Iris pigment epithelial cell (primary cell): ENCODE measurements at regions not wholly inside any gene's neighbourhood (a gene's known extent, or its start where the extent isn't known, plus 50 kb on each side); places are given as distances from the start of the nearest gene placed in this dataset.

ENCODE experiments used
- DNase-seq: peaks from one replicate; pipeline ENCODE4 v3.0.0-alpha.2; 2011; ENCODE audit warnings: low read depth

DNA sequence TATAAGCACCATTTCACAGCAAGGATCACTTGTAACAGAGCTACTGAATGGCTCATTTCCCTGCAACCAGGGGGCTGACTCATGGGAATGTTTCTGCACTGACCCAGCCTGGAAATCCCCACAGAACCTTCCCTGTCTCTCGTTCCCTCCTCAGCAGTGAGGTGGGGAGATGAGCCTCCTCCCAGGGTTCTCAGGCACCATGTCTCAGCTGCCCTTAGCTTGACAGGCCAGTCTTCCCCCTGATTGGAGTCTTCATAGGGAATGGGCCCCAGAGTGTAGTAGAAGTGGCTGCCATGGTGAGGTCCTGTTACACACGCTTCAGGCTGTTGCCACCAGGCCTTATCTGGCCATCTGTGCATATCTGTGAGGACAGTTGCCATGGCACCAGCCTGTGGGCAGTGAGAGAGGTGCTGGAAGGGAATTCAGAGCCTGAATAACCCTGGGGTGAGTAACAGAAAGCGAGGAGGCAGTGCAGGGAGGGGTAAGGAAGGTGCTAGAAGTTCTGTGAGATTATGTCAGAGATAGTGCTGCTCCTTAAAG, 324.4 kb downstream of the ENC1 start:
- peak; percentile 98 for DNase-seq

- no peak for DNase-seq
Measured at GRCh38 chr5:74314906-74315305, 325.6 kb downstream of the ENC1 start.

DNA sequence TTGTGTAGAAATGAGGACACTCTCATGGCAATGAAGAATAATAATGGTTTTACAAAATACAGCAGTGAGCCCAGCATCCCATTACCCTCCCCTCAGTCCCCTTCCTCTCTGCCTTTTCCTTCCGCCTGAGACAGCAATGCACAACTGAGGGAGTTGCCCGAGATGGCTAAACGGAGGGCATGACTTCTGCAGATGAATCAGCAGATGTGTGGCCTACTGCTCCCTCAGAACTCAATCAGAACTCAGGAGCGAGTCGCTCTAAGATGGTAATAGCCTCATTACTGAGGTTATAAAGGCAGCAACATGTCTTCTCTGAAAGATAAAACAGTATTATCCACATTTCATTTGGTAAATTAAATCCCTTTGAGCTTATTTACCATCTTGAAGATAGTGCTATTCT, 326.6 kb downstream of the ENC1 start:
- no peak for DNase-seq

GRCh38 chr5:74312746-74313145, 327.8 kb downstream of the ENC1 start:
- peak; percentile 69 for DNase-seq

DNA sequence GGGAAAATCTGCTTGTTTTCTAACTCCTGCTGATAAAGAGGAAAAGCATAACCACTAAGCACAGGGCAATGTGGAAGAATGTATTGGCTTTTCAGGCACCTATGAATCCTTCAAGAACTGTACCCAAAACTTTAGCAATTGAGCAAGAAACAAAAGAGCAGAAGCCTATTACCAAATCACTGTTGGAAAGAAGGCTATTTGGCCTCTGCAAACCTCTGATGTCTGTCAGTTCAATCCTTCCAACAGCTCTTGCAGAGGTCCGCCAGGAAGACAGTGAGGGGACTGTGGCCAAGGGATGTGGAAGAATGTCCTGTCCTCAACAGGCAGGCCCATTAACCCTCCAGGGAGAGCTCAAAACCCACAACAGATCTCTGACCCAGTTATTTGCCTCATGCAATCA, 328.6 kb downstream of the ENC1 start:
- DNase-seq = no peak

DNA sequence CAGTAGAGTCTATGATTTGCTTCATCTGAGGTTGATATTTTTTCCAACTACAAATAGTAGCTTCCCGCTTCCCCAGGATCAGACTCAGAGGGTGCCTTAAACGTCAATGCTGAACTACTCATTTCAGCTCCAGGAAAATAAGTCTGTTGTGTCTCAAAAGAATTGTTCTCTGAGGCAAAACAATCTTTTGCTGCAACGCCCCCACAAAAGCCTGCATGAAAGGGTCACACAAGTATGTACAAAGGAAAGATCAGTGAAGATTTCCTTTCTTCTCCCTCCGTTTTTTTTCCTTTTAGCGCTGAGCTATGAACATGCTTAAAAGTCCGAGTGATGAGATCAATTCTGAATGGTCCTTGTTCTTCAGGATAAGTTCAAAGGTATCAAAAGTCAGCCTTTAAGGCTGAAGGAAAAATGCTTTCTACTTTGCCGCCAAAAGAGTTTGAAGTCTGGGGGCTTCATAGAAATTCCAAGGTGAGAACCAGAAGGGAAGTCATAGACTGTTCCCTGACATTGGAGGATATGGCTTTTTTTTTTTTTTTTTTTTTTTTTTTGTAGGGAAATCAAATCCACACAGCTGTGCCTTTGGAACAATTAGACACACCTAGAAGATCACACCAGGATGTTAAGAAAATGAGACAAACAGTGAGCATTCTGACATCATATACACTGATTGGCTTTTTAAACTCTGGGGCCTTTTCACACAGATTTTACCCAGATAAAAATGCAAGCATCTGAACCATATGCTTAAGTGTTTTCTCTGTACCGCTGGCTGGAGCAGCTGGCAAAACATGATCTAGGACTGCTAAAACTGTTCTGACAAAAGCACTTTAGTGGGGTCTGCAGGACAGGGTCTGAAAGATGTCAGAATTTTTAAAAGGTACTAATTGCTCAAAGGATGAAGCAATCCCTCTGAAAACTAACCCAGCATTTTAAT, 329.3 kb downstream of the ENC1 start:
- DNase-seq = no peak

DNA sequence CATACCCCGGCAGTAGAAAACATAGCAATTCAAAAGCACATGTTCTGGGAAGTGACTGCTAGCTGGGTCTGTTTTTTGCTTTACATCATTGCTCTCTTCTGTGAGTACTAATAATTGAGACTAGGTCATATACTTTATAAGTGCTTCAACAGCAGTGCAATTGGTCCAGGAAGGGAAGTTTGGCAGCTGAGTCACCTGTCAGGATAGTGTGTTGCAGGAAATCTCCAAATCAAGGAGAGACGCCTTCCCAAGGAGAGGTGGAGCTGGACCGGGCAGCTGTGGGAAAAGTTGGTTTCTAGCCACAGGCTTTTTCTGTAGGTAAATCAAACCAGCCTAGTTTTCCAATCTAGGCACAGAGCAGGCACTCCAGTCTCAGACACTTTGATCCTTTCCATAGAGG, 330.1 kb downstream of the ENC1 start:
- peak; percentile 23 for DNase-seq

GRCh38 chr5:74309050-74309449, 331.5 kb downstream of the ENC1 start:
- no peak for DNase-seq

DNA sequence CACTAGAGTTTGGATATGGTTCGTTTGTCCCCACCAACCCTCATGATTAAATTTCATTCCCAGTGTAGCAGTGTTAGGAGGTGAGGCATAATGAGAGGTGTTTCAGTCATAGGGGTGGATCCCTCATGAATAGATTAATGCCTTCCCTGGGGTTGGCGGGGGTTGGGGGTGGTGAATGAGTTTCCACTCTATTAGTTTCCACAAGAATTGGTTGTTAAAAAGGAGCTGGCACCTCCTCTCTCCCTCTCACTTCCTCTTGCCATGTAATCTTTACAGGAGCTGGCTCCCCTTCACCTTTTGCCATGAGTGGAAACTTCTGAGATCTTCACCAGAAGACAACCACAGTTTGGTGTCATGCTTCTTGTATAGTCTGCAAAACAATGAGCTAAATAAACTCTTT, 333.7 kb downstream of the ENC1 start:
- DNase-seq = no peak

DNA sequence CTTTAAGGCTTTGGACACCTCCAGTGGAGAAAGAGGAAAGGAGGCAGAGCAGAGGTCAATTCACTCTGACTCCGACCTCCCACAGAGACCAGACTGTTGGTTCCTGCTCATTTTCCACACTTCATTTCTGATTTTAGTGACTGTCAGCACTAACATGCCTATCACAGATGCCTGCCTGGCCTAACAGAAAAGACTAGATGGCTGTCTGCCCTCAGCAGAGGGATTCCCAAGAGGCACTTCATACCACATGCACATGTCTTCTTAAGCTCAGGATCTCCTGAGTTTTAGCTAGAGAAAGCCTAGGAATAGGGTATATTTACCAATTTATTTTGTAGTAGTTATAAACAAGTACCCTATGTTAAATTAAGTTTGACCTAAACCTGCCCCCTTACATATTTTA, 336.0 kb downstream of the ENC1 start:
- DNase-seq = no peak

DNA sequence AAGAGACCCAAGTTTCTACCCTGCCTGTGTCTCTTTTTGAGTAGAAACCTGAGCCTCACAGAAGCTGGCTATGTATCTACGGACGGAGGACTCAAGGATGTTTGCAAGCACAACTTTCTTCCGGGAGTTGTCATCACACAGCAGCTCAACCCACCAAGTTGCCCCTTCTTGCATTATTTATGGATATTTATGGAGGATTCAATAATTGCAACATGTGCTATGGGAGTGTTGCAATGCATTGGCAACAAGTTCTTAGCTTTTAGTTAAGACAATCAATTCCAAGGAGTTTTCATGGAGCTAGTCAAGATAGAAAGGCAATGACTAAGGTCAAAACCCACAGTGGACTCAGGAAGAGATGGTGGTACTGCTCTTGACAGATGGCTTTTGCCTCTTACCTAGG, 336.9 kb downstream of the ENC1 start:
- DNase-seq = no peak

DNA sequence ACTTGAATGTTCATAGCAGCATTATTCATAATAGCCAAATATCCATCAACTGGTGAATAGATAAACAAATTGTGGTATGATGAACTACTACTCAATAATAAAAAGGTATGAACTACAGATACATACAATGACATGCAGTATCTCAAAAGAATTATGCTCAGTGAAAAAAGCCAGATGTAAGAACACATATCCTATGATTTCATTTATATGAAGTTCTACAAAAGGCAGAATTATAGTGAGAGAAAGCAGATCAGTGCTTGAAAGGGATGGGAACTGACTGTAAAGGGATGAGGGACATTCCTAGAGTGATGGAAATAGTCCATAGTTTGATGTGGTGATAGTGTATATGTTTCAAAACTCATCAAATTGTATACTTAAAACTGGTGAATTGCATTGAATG, 339.0 kb downstream of the ENC1 start:
- DNase-seq = no peak

DNA sequence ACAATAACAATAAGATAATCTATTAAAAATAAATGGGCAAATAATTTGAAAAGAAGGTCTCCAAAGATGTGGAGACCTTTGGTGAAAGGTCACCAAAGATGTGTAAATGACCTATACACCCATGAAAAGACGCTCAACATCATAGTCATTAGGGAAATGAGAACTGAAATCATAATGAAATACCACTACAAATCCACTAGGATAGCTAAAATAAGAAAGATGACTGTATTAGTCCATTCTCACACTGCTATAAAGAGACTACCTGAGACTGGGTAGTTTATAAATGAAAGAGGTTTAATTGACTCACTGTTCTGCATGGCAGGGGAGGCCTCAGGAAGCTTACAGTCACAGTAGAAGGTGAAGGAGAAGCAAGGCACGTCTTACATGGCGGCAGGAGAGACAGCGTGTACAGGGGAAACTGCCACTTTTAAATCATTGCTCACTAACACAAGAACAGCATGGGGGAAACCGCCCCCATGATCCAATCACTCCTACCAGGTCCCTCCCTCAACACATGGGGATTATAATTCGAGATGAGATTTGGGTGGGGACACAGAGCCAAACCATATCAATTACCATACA, 339.6 kb downstream of the ENC1 start:
- DNase-seq = no peak

DNA sequence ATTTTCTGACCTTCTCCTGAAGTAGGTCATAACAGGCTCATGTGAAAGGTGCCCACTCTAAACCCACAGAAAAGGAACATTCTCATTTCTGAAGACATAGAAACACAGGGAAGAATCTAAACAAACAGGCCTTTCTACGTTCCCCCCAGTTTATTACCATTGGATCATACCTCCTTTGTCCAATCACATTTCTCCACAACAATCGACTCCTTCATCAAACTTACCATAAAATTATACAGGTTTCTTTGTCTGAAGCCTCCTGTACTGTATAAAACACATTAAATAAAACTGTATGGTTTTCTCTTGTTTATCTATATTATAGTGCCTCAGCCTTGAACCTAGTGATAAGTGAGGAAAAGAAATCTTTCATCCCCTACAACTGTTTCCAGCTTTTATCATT, 340.7 kb downstream of the ENC1 start:
- DNase-seq = no peak

DNA sequence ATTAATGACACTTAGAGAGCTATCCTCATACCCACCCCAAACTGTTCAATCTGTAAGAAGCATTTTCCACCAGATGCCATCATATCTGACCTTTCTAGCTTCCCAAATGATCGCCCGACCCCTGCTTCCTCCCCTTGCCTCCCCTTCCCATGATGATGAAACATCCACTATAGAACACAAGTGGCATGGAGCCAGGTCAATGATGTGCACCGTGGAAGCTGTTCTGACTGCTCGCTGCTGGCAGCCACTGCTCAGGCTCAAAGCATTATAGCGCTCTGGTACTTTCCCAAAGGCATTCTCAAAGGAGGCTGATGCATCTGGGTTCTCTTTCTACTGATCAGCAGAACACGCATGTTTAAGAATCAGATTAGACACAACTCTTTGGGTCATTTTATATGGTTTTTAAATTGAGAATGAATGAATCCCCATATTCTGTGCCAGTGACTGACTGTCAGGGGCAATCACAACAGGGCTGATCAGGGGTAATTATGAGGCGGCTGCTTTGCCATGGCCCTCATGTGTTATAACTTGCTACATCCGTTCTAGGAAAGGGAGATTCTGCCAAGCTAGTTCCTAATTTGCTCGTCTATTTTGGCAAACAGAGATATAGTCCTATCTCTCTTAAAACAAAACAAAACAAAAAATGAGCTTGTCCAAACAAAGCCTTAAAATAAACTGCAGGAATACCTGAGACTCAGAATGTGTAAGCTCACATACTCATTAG, 343.7 kb downstream of the ENC1 start:
- peak; percentile 74 for DNase-seq

GRCh38 chr5:74295676-74296075, 344.9 kb downstream of the ENC1 start:
- no peak for DNase-seq

- DNase-seq = no peak
Measured at GRCh38 chr5:74295141-74295540, 345.4 kb downstream of the ENC1 start.

DNA sequence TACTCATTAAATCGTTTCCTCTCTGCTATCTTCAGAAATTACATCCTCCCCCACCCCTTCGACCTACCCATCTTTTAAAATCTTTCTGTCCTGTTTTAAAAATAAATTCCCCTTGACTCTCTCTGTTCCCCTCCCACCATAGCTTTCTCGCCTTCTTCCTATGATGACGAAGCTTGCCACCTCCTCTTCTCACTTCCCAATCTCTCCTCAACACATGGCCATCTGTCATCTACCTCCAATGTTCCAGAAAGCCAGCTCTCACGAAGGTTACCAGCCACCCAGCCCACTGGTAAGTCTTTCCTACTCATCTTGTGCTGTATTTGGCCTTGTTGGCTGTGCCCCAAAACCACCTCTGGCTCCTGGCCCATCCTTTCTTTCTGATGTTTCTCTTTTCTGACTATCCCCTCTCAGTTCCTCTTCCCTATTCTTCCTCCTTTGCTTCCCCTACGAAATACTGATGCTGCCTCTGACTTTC, 346.3 kb downstream of the ENC1 start:
- DNase-seq = peak; percentile 28

DNA sequence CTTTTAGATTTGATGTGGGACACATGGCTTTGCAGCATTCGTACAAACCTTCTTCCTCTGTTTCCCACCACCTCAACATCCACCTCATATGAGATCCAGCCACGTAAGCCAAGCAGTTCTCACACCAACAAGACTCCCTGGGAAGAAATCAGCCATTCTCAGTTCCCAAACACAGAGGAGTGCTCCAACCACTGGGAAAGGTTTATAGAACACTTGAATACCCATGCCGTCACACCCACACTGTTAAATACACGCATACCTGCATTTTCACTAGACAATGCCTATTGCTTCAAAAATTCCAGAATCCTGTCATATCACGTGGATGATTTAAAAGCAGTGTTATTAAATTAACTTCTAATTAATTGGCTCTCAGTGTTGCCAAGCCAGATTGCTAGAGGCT, 347.3 kb downstream of the ENC1 start:
- no peak for DNase-seq

- no peak for DNase-seq
Measured at GRCh38 chr5:74290634-74291241, 349.8 kb downstream of the ENC1 start.

DNA sequence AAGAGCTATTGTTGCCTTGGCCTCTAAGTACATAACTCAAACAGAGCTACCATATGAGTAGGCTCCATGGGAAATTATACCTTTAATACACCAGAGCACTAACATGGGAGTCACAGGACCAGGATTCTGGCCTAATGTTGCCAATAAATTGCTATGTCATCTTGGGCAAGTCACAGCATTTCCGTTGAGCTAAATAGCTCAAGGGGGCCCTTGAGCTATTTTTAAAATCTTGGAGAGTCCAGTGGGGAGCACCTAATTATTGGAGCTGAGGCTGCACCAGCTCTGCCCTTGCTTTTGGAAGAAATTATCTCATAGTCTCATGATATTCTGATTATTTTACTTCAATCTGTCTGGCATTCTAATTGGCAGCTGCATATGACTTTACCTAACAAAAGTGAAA, 350.8 kb downstream of the ENC1 start:
- DNase-seq = no peak

GRCh38 chr5:74289238-74289637, 351.3 kb downstream of the ENC1 start:
- DNase-seq = no peak
